Renal cortex interstitium (tissue), 11 donors: ENCODE measurements at regions not wholly inside any gene's neighbourhood (a gene's known extent, or its start where the extent isn't known, plus 50 kb on each side); places are given as distances from the start of the nearest gene placed in this dataset.
"Not testable (repeated sequence)": the region's sequence is repeated elsewhere in the genome, so short reads cannot be mapped to it uniquely, and the experiment has no call there.

Source experiments
- DNase-seq, 11 donors: peaks; one replicate each; pipeline ENCODE4 v3.0.0-alpha.2; 2013; ENCODE audit warnings: low read depth in 9 of 11, low spot score in 4 of 11; ENCODE audit errors: extremely low read depth in 1 of 11

- DNase-seq = no peak
Observed at GRCh38 chr13:88144580-88144979, 473.4 kb downstream of the SLITRK5 start.

GRCh38 chr13:88153353-88153752 is 482.2 kb downstream of the SLITRK5 start:
- DNase-seq = no peak

GRCh38 chr13:88154001-88154400 is 482.8 kb downstream of the SLITRK5 start:
- no peak for DNase-seq

GRCh38 chr13:88162076-88162702 is 491.0 kb downstream of the SLITRK5 start:
- no peak for DNase-seq

- no peak for DNase-seq
Observed at GRCh38 chr13:88176231-88176630, 505.1 kb downstream of the SLITRK5 start.

- DNase-seq = no peak
Observed at GRCh38 chr13:88183440-88183839, 512.3 kb downstream of the SLITRK5 start.

GRCh38 chr13:88188986-88189385 is 517.8 kb downstream of the SLITRK5 start:
- no peak for DNase-seq

- DNase-seq = no peak
Observed at GRCh38 chr13:88189728-88190127, 518.6 kb downstream of the SLITRK5 start.

- no peak for DNase-seq
Observed at GRCh38 chr13:88196106-88196505, 524.9 kb downstream of the SLITRK5 start.

- peak in 4 of 11 donors; percentile 3 to 23 (median 14) for DNase-seq
Observed at GRCh38 chr13:88217372-88217771, 546.2 kb downstream of the SLITRK5 start.

- DNase-seq = no peak
Observed at GRCh38 chr13:88217883-88218282, 546.7 kb downstream of the SLITRK5 start.

- DNase-seq = no peak
Observed at GRCh38 chr13:88223958-88224357, 552.8 kb downstream of the SLITRK5 start.

GRCh38 chr13:88235441-88235840 is 564.3 kb downstream of the SLITRK5 start:
- no peak for DNase-seq

GRCh38 chr13:88246239-88246638 is 575.1 kb downstream of the SLITRK5 start:
- no peak for DNase-seq

- no peak for DNase-seq
Observed at GRCh38 chr13:88248393-88248792, 577.2 kb downstream of the SLITRK5 start.

- no peak for DNase-seq
Observed at GRCh38 chr13:88257706-88258105, 586.5 kb downstream of the SLITRK5 start.

GRCh38 chr13:88263808-88264207 is 592.6 kb downstream of the SLITRK5 start:
- no peak for DNase-seq

GRCh38 chr13:88281841-88282240 is 610.7 kb downstream of the SLITRK5 start:
- DNase-seq = no peak

GRCh38 chr13:88285329-88285728 is 614.2 kb downstream of the SLITRK5 start:
- no peak for DNase-seq

GRCh38 chr13:88288326-88288725 is 617.2 kb downstream of the SLITRK5 start:
- no peak for DNase-seq

- DNase-seq = not testable (repeated sequence)
Observed at GRCh38 chr13:88291731-88292130, 620.6 kb downstream of the SLITRK5 start.
